H9 (cell line): ENCODE measurements at regions not wholly inside any gene's neighbourhood (a gene's known extent, or its start where the extent isn't known, plus 50 kb on each side); places are given as distances from the start of the nearest gene placed in this dataset.

ENCODE experiments used
- DNase-seq: peaks from one replicate; pipeline ENCODE4 v3.0.0-alpha.2; 2017
- H2AFZ ChIP-seq: one replicate; pipeline ENCODE4 v1.6.1; 2013; ENCODE audit warnings: mild to moderate bottlenecking, low read length, control low read depth, moderate library complexity
- H2AK5ac ChIP-seq: 2 replicates; pipeline ENCODE4 v1.6.1; 2013; ENCODE audit warnings: low read length, control low read depth, mixed read lengths; ENCODE audit not compliant: insufficient read length
- H2BK120ac ChIP-seq: one replicate; pipeline ENCODE4 v1.6.1; 2013; ENCODE audit warnings: low read depth, mild to moderate bottlenecking, low read length, control low read depth, inconsistent platforms; ENCODE audit not compliant: poor library complexity, severe bottlenecking
- H2BK12ac ChIP-seq: 2 replicates; pipeline ENCODE4 v1.6.1; 2013; ENCODE audit warnings: low read length, control low read depth, mixed read lengths, low read depth; ENCODE audit not compliant: insufficient read length
- H2BK15ac ChIP-seq: 2 replicates; pipeline ENCODE4 v1.6.1; 2013; ENCODE audit warnings: low read depth, low read length, control low read depth
- H2BK20ac ChIP-seq: one replicate; pipeline ENCODE4 v1.6.1; 2013; ENCODE audit warnings: low read depth, mild to moderate bottlenecking, low read length, control low read depth, inconsistent platforms; ENCODE audit not compliant: poor library complexity, severe bottlenecking
- H2BK5ac ChIP-seq: 2 replicates; pipeline ENCODE4 v1.6.1; 2013; ENCODE audit warnings: low read length, control low read depth, mixed read lengths; ENCODE audit not compliant: insufficient read length
- H3K14ac ChIP-seq: 2 replicates; pipeline ENCODE4 v1.6.1; 2013; ENCODE audit warnings: low read length, control low read depth; ENCODE audit not compliant: insufficient read depth
- H3K18ac ChIP-seq: 2 replicates; pipeline ENCODE4 v1.6.1; 2013; ENCODE audit warnings: low read depth, mild to moderate bottlenecking, mixed read lengths, low read length, control low read depth; ENCODE audit not compliant: insufficient read length
- H3K23ac ChIP-seq: 2 replicates; pipeline ENCODE4 v1.6.1; 2013; ENCODE audit warnings: low read length, control low read depth, mixed read lengths, low read depth; ENCODE audit not compliant: insufficient read length
- H3K23me2 ChIP-seq: 2 replicates; pipeline ENCODE4 v1.6.1; 2013; ENCODE audit warnings: low read depth, mild to moderate bottlenecking, mixed read lengths, low read length, control low read depth; ENCODE audit not compliant: insufficient read length, poor library complexity, severe bottlenecking
- H3K27ac ChIP-seq: 2 replicates; pipeline ENCODE4 v1.5.1; 2013; ENCODE audit warnings: low read length, control low read depth, mixed read lengths, low read depth; ENCODE audit not compliant: insufficient read length
- H3K27me3 ChIP-seq: 2 replicates; pipeline ENCODE4 v1.6.1; 2013; ENCODE audit warnings: low read length, control low read depth, inconsistent platforms; ENCODE audit not compliant: insufficient read depth
- H3K4ac ChIP-seq: 2 replicates; pipeline ENCODE4 v1.6.1; 2013; ENCODE audit warnings: low read depth, mild to moderate bottlenecking, control low read depth, inconsistent platforms, low read length, moderate library complexity
- H3K4me1 ChIP-seq: 2 replicates; pipeline ENCODE4 v1.6.1; 2013; ENCODE audit warnings: low read length, control low read depth, inconsistent platforms; ENCODE audit not compliant: insufficient read depth
- H3K4me2 ChIP-seq: 2 replicates; pipeline ENCODE4 v1.6.1; 2013; ENCODE audit warnings: low read length, control low read depth, mixed read lengths; ENCODE audit not compliant: insufficient read length, insufficient read depth
- H3K56ac ChIP-seq: 2 replicates; pipeline ENCODE4 v1.6.1; 2013; ENCODE audit warnings: low read depth, mild to moderate bottlenecking, mixed read lengths, low read length, control low read depth; ENCODE audit not compliant: insufficient read length
- H3K79me1 ChIP-seq: 2 replicates; pipeline ENCODE4 v1.6.1; 2013; ENCODE audit warnings: low read depth, mild to moderate bottlenecking, moderate library complexity, low read length, control low read depth, inconsistent platforms; ENCODE audit not compliant: insufficient read depth, poor library complexity, severe bottlenecking
- H3K79me2 ChIP-seq: 2 replicates; pipeline ENCODE4 v1.6.1; 2013; ENCODE audit warnings: low read length, control low read depth, inconsistent platforms; ENCODE audit not compliant: insufficient read depth
- H3K9ac ChIP-seq: 2 replicates; pipeline ENCODE4 v1.6.1; 2013; ENCODE audit warnings: low read length, control low read depth, mixed read lengths; ENCODE audit not compliant: insufficient read length; ENCODE audit errors: extremely low read depth
- H3K9me3 ChIP-seq: one replicate; pipeline ENCODE4 v1.6.1; 2013; ENCODE audit warnings: low read depth, low read length, inconsistent platforms; ENCODE audit not compliant: control insufficient read depth
- H3T11ph ChIP-seq: one replicate; pipeline ENCODE4 v1.6.1; 2013; ENCODE audit warnings: mild to moderate bottlenecking, low read length, control low read depth, inconsistent platforms
- H4K20me1 ChIP-seq: one replicate; pipeline ENCODE4 v1.6.1; 2013; ENCODE audit not compliant: control insufficient read depth, insufficient read length, insufficient read depth
- H4K5ac ChIP-seq: 2 replicates; pipeline ENCODE4 v1.6.1; 2013; ENCODE audit warnings: low read depth, mild to moderate bottlenecking, mixed read lengths, low read length, control low read depth; ENCODE audit not compliant: insufficient read length
- H4K8ac ChIP-seq: replicated peaks from 2 replicates; pipeline ENCODE4 v1.6.1; 2013; ENCODE audit warnings: low read length, control low read depth, mixed read lengths, low read depth; ENCODE audit not compliant: insufficient read length
- H4K91ac ChIP-seq: 2 replicates; pipeline ENCODE4 v1.6.1; 2013; ENCODE audit warnings: low read depth, mild to moderate bottlenecking, moderate library complexity, mixed read lengths, low read length, control low read depth; ENCODE audit not compliant: insufficient read length
- H3K27ac Mint-ChIP-seq, 3 experiments: 2 replicates in 2 of 3; 3 replicates in 1 of 3; pipeline ENCODE4 v1.8.0; 2020 to 2021; ENCODE audit warnings: mixed read lengths in 3 of 3, mild to moderate bottlenecking in 1 of 3, moderate library complexity in 1 of 3
- H3K27me3 Mint-ChIP-seq: 2 replicates; pipeline ENCODE4 v1.8.0; 2021; ENCODE audit warnings: low read depth, mild to moderate bottlenecking, moderate library complexity, mixed read lengths
- H3K36me3 Mint-ChIP-seq, 3 experiments: 2 replicates in 2 of 3; 3 replicates in 1 of 3; pipeline ENCODE4 v1.8.0; 2020 to 2021; ENCODE audit warnings: low read depth in 3 of 3, mixed read lengths in 3 of 3; ENCODE audit not compliant: insufficient read depth in 1 of 3
- H3K4me1 Mint-ChIP-seq, 2 experiments: 2 replicates each; pipeline ENCODE4 v1.8.0; 2020; ENCODE audit warnings: mixed read lengths in 2 of 2
- H3K4me3 Mint-ChIP-seq, 2 experiments: 2 replicates in 1 of 2; 3 replicates in 1 of 2; pipeline ENCODE4 v1.8.0; 2020 to 2021; ENCODE audit warnings: mild to moderate bottlenecking in 2 of 2, mixed read lengths in 2 of 2, moderate library complexity in 1 of 2
- H3K9me3 Mint-ChIP-seq, 2 experiments: 2 replicates in 1 of 2; 3 replicates in 1 of 2; pipeline ENCODE4 v1.8.0; 2020; ENCODE audit warnings: mild to moderate bottlenecking in 2 of 2, mixed read lengths in 2 of 2, moderate library complexity in 1 of 2
- CTCF ChIP-seq: fragments of 200-600 bp; sonication (generic); conservative IDR thresholded peaks from 3 replicates; pipeline ENCODE4 v1.8.0; 2021; ENCODE audit warnings: antibody characterized with exemption, mild to moderate bottlenecking
- WGBS: extraction: QIAGEN DNeasy Blood & Tissue Kit; methylation state at CpG from one replicate; pipeline ENCODE4 v1.1.7; 2013; ENCODE audit warnings: missing lambda C conversion rate, low lambda C conversion rate, mixed read lengths; ENCODE audit not compliant: insufficient read length; ENCODE audit errors: extremely low coverage; 5-methylcytosine and 5-hydroxymethylcytosine counted together

GRCh38 chr6:72552938-72553337 lies 68.9 kb upstream of the KCNQ5 start:
- H3K4me1 Mint-ChIP-seq, result peaks cover 34 to 36% of the 10 kb centered on the region in 2 experiments
- no peaks in the 10 kb centered on the region for H4K20me1 ChIP-seq
- H4K91ac ChIP-seq, result no peak overlapping the region
- H3K4me2 ChIP-seq, result no peak overlapping the region
- no peak overlapping the region for H2AFZ ChIP-seq
- H3K18ac ChIP-seq, result no peak overlapping the region
- H3K23ac ChIP-seq, result no peak overlapping the region
- H4K8ac ChIP-seq, result no peak overlapping the region
- H2BK12ac ChIP-seq, result no peak overlapping the region
- H3K27ac ChIP-seq, result peak overlapping the region; percentile 17
- H3K36me3 Mint-ChIP-seq, result no peaks in the 10 kb centered on the region
- no peak overlapping the region for H2BK120ac ChIP-seq
- no peaks in the 10 kb centered on the region for H3K79me1 ChIP-seq
- no CpG with 5 or more reads among the region's 4 CpGs for WGBS
- H3K79me2 ChIP-seq, result no peaks in the 10 kb centered on the region
- no peak overlapping the region for H4K5ac ChIP-seq
- H3K9me3 Mint-ChIP-seq, result no peaks in the 10 kb centered on the region; a peak in 1 of 5 replicates
- TF ChIP-seq CTCF, result no peak
- no peak overlapping the region for H2AK5ac ChIP-seq
- no peak for DNase-seq
- no peak overlapping the region for H3K14ac ChIP-seq
- H2BK20ac ChIP-seq, result no peak overlapping the region
- no peaks in the 10 kb centered on the region for H3K9me3 ChIP-seq
- no peak overlapping the region; a peak in 1 of 7 replicates for H3K27ac Mint-ChIP-seq
- no peaks in the 10 kb centered on the region for H3K27me3 Mint-ChIP-seq
- no peaks in the 10 kb centered on the region for H3K27me3 ChIP-seq
- H2BK5ac ChIP-seq, result no peak overlapping the region
- H3K4me1 ChIP-seq, result peaks cover 12% of the 10 kb centered on the region; the same call in 1 of the 2 replicates
- no peak overlapping the region for H3K9ac ChIP-seq
- H2BK15ac ChIP-seq, result no peak overlapping the region
- H3K56ac ChIP-seq, result no peak overlapping the region
- no peaks in the 10 kb centered on the region for H3K23me2 ChIP-seq
- H3K4me3 Mint-ChIP-seq, result no peak overlapping the region
- no peak overlapping the region for H3T11ph ChIP-seq
- H3K4ac ChIP-seq, result no peak overlapping the region
